ENCODE measurements at regions not wholly inside any gene's neighbourhood (a gene's known extent, or its start where the extent isn't known, plus 50 kb on each side); places are given as distances from the start of the nearest gene placed in this dataset.

DNA sequence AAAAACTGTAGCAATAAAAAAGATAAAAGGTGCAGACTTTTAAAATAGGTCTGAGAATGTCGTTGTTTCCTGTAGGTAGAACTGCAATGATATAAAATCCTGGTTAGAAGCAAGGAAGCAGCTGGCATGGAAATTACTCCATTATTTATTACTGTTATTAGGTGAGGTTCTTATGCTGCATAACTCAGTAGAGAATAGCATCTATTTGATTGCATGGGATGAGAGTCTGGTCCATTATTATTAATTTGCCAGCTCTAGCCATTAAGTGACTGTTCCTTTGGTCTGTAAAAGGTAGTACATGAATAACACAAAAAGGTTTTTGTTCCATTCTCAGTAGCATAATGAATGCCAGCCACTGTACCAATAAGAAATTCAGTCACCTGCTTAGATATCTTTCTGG lies 358.6 kb downstream of the RBM43 start:
- intact Hi-C loops (cut with micrococcal nuclease): no loop called here
- ChIA-PET CTCF (no interaction called here), POLR2A (no interaction called here), RAD21 (ENCODE audit: low non-redundant PET in 1 of 2, low total read pairs in 2 of 2, uncharacterized antibody in 2 of 2, unreplicated experiment in 2 of 2) (no interaction called here)
- no peak overlapping the region for H3K27ac ChIP-seq (ENCODE audit: low read depth, low read length)
- H2AFZ ChIP-seq (ENCODE audit: low read depth, low read length, poor library complexity, severe bottlenecking): no peak overlapping the region
- no peak overlapping the region for H3K4me3 ChIP-seq (replicated peaks in 1 of 2; ENCODE audit: low read depth in 1 of 2, low read length in 2 of 2)
- no peak for ATAC-seq
- no peaks in the 10 kb centered on the region for H3K27me3 ChIP-seq (ENCODE audit: insufficient read depth, low read length)
- H3K79me2 ChIP-seq (ENCODE audit: insufficient read depth, low read length): no peaks in the 10 kb centered on the region
- no peaks in the 10 kb centered on the region for H3K9me3 ChIP-seq (ENCODE audit: control insufficient read depth in 1 of 2, insufficient read depth in 1 of 2, low read depth in 1 of 2, low read length in 2 of 2)
- TF ChIP-seq ZNF274 (IDR thresholded peaks at IDR 0.05; ENCODE audit: low read depth, low read length): no peak
- TF ChIP-seq FOSL1 (IDR thresholded peaks at IDR 0.05; ENCODE audit: low read depth): no peak
- no peak for TF ChIP-seq POLR2A (IDR thresholded peaks at IDR 0.05; ENCODE audit: borderline replicate concordance, extremely low read depth, insufficient read depth, insufficient read length)
- TF ChIP-seq, protein P1, sequence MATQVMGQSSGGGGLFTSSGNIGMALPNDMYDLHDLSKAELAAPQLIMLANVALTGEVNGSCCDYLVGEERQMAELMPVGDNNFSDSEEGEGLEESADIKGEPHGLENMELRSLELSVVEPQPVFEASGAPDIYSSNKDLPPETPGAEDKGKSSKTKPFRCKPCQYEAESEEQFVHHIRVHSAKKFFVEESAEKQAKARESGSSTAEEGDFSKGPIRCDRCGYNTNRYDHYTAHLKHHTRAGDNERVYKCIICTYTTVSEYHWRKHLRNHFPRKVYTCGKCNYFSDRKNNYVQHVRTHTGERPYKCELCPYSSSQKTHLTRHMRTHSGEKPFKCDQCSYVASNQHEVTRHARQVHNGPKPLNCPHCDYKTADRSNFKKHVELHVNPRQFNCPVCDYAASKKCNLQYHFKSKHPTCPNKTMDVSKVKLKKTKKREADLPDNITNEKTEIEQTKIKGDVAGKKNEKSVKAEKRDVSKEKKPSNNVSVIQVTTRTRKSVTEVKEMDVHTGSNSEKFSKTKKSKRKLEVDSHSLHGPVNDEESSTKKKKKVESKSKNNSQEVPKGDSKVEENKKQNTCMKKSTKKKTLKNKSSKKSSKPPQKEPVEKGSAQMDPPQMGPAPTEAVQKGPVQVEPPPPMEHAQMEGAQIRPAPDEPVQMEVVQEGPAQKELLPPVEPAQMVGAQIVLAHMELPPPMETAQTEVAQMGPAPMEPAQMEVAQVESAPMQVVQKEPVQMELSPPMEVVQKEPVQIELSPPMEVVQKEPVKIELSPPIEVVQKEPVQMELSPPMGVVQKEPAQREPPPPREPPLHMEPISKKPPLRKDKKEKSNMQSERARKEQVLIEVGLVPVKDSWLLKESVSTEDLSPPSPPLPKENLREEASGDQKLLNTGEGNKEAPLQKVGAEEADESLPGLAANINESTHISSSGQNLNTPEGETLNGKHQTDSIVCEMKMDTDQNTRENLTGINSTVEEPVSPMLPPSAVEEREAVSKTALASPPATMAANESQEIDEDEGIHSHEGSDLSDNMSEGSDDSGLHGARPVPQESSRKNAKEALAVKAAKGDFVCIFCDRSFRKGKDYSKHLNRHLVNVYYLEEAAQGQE (IDR thresholded peaks at IDR 0.05; ENCODE audit: low read depth): no peak
- no peak for TF ChIP-seq EGR1 (IDR thresholded peaks at IDR 0.05; ENCODE audit: low read depth)
- TF ChIP-seq ZFX (IDR thresholded peaks at IDR 0.05): no peak
- TF ChIP-seq YY1 (IDR thresholded peaks at IDR 0.05; ENCODE audit: extremely low read depth, insufficient replicate concordance, low read depth, low read length): no peak
- no peak for TF ChIP-seq JUND (IDR thresholded peaks at IDR 0.05)
- no peak for TF ChIP-seq CEBPB (IDR thresholded peaks at IDR 0.05; ENCODE audit: low read depth)
- H3K9me2 ChIP-seq (ENCODE audit: insufficient read depth): 0 out of 2 replicates have a peak, but pooled peaks cover 4% of the 10 kb centered on the region
- no peak for DNase-seq (ENCODE audit: low read depth, low spot score)
- no peaks in the 10 kb centered on the region for H3K36me3 ChIP-seq (ENCODE audit: control insufficient read depth in 1 of 2, insufficient read depth in 2 of 2, low read length in 2 of 2)
- H4K20me1 ChIP-seq (ENCODE audit: insufficient read depth): no peaks in the 10 kb centered on the region
- H3K4me2 ChIP-seq (ENCODE audit: low read length): no peak overlapping the region
- BruUV-seq (replicated peaks): no TSS peak
- H3K9ac ChIP-seq (ENCODE audit: low read length): no peak overlapping the region
- H3K4me1 ChIP-seq (ENCODE audit: control insufficient read depth in 1 of 2, insufficient read depth in 2 of 2, low read length in 2 of 2): no peaks in the 10 kb centered on the region
